ENCODE measurements at regions not wholly inside any gene's neighbourhood (a gene's known extent, or its start where the extent isn't known, plus 50 kb on each side); places are given as distances from the start of the nearest gene placed in this dataset.
"Not testable (repeated sequence)": the region's sequence is repeated elsewhere in the genome, so short reads cannot be mapped to it uniquely, and the experiment has no call there.

- Histone ChIP-seq H3K9ac (ENCODE audit: low read length) (no peak overlapping the region), H3K9me3 (ENCODE audit: low read length) (no peaks in the 10 kb centered on the region), H3K4me1 (ENCODE audit: insufficient read depth, low read length) (no peaks in the 10 kb centered on the region), H3K27ac (ENCODE audit: low read depth, low read length) (no peak overlapping the region), H3K27me3 (ENCODE audit: control insufficient read depth in 1 of 2, insufficient read depth in 2 of 2, low read length in 2 of 2) (no peaks in the 10 kb centered on the region), H3K4me3 (ENCODE audit: low read depth in 1 of 2, low read length in 2 of 2) (no peak overlapping the region), H3K36me3 (ENCODE audit: insufficient read depth, low read length) (no peaks in the 10 kb centered on the region)
Observed at GRCh38 chr5:18686253-18686652, 1052.0 kb downstream of the TAF11L14 start.

- Histone ChIP-seq H3K4me1 (ENCODE audit: insufficient read depth, low read length) (no peaks in the 10 kb centered on the region), H3K4me3 (ENCODE audit: low read depth in 1 of 2, low read length in 2 of 2) (no peak overlapping the region), H3K9ac (ENCODE audit: low read length) (no peak overlapping the region), H3K36me3 (ENCODE audit: insufficient read depth, low read length) (no peaks in the 10 kb centered on the region), H3K9me3 (ENCODE audit: low read length) (no peaks in the 10 kb centered on the region), H3K27me3 (ENCODE audit: control insufficient read depth in 1 of 2, insufficient read depth in 2 of 2, low read length in 2 of 2) (no peaks in the 10 kb centered on the region), H3K27ac (ENCODE audit: low read depth, low read length) (no peak overlapping the region)
Observed at GRCh38 chr5:18687429-18687828, 1053.2 kb downstream of the TAF11L14 start.

- Histone ChIP-seq H3K9me3 (ENCODE audit: low read length) (no peaks in the 10 kb centered on the region), H3K27me3 (ENCODE audit: control insufficient read depth in 1 of 2, insufficient read depth in 2 of 2, low read length in 2 of 2) (no peaks in the 10 kb centered on the region), H3K4me1 (ENCODE audit: insufficient read depth, low read length) (no peaks in the 10 kb centered on the region), H3K9ac (ENCODE audit: low read length) (no peak overlapping the region), H3K27ac (ENCODE audit: low read depth, low read length) (no peak overlapping the region), H3K36me3 (ENCODE audit: insufficient read depth, low read length) (no peaks in the 10 kb centered on the region), H3K4me3 (ENCODE audit: low read depth in 1 of 2, low read length in 2 of 2) (no peak overlapping the region)
Observed at GRCh38 chr5:18699681-18700080, 1065.4 kb downstream of the TAF11L14 start.

GRCh38 chr5:18702821-18703220 lies 1068.6 kb downstream of the TAF11L14 start:
- no peak overlapping the region for H3K27ac ChIP-seq (ENCODE audit: low read depth, low read length)

GRCh38 chr5:18712936-18713485 lies 1078.8 kb downstream of the TAF11L14 start:
- H3K27me3 ChIP-seq (ENCODE audit: control insufficient read depth in 1 of 2, insufficient read depth in 2 of 2, low read length in 2 of 2): no peaks in the 10 kb centered on the region
- H3K4me3 ChIP-seq (ENCODE audit: low read depth in 1 of 2, low read length in 2 of 2): no peak overlapping the region
- H3K4me1 ChIP-seq (ENCODE audit: insufficient read depth, low read length): no peaks in the 10 kb centered on the region
- H3K9me3 ChIP-seq (ENCODE audit: low read length): no peaks in the 10 kb centered on the region
- no peak overlapping the region for H3K27ac ChIP-seq (ENCODE audit: low read depth, low read length)
- H3K36me3 ChIP-seq (ENCODE audit: insufficient read depth, low read length): no peaks in the 10 kb centered on the region
- H3K9ac ChIP-seq (ENCODE audit: low read length): no peak overlapping the region

More at GRCh38 chr5:18702821-18703220, 1068.6 kb downstream of the TAF11L14 start:
- Histone ChIP-seq H3K9ac (ENCODE audit: low read length) (no peak overlapping the region), H3K4me3 (ENCODE audit: low read depth in 1 of 2, low read length in 2 of 2) (no peak overlapping the region), H3K9me3 (ENCODE audit: low read length) (no peaks in the 10 kb centered on the region), H3K4me1 (ENCODE audit: insufficient read depth, low read length) (no peaks in the 10 kb centered on the region), H3K27me3 (ENCODE audit: control insufficient read depth in 1 of 2, insufficient read depth in 2 of 2, low read length in 2 of 2) (no peaks in the 10 kb centered on the region), H3K36me3 (ENCODE audit: insufficient read depth, low read length) (no peaks in the 10 kb centered on the region)

GRCh38 chr5:18720002-18720401 lies 1085.7 kb downstream of the TAF11L14 start:
- Histone ChIP-seq H3K4me3 (ENCODE audit: low read depth in 1 of 2, low read length in 2 of 2) (no peak overlapping the region), H3K36me3 (ENCODE audit: insufficient read depth, low read length) (no peaks in the 10 kb centered on the region), H3K9me3 (ENCODE audit: low read length) (no peaks in the 10 kb centered on the region)

GRCh38 chr5:18732556-18733479 lies 1098.6 kb downstream of the TAF11L14 start:
- no peaks in the 10 kb centered on the region for H3K27me3 ChIP-seq (ENCODE audit: control insufficient read depth in 1 of 2, insufficient read depth in 2 of 2, low read length in 2 of 2)
- H3K4me1 ChIP-seq (ENCODE audit: insufficient read depth, low read length): no peaks in the 10 kb centered on the region
- H3K27ac ChIP-seq (ENCODE audit: low read depth, low read length): no peak overlapping the region
- H3K9me3 ChIP-seq (ENCODE audit: low read length): no peaks in the 10 kb centered on the region
- no peak overlapping the region for H3K4me3 ChIP-seq (ENCODE audit: low read depth in 1 of 2, low read length in 2 of 2)
- H3K9ac ChIP-seq (ENCODE audit: low read length): no peak overlapping the region
- H3K36me3 ChIP-seq (ENCODE audit: insufficient read depth, low read length): no peaks in the 10 kb centered on the region

More at GRCh38 chr5:18720002-18720401, 1085.7 kb downstream of the TAF11L14 start:
- no peaks in the 10 kb centered on the region for H3K4me1 ChIP-seq (ENCODE audit: insufficient read depth, low read length)
- H3K9ac ChIP-seq (ENCODE audit: low read length): no peak overlapping the region
- H3K27ac ChIP-seq (ENCODE audit: low read depth, low read length): no peak overlapping the region
- no peaks in the 10 kb centered on the region for H3K27me3 ChIP-seq (ENCODE audit: control insufficient read depth in 1 of 2, insufficient read depth in 2 of 2, low read length in 2 of 2)

- no peaks in the 10 kb centered on the region for H3K4me1 ChIP-seq (ENCODE audit: insufficient read depth, low read length)
- no peak overlapping the region for H3K27ac ChIP-seq (ENCODE audit: low read depth, low read length)
- H3K9ac ChIP-seq (ENCODE audit: low read length): no peak overlapping the region
- no peaks in the 10 kb centered on the region for H3K36me3 ChIP-seq (ENCODE audit: insufficient read depth, low read length)
- H3K9me3 ChIP-seq (ENCODE audit: low read length): no peaks in the 10 kb centered on the region
- H3K4me3 ChIP-seq (ENCODE audit: low read depth in 1 of 2, low read length in 2 of 2): no peak overlapping the region
- H3K27me3 ChIP-seq (ENCODE audit: control insufficient read depth in 1 of 2, insufficient read depth in 2 of 2, low read length in 2 of 2): no peaks in the 10 kb centered on the region
Observed at GRCh38 chr5:18736051-18736398, 1101.8 kb downstream of the TAF11L14 start.

GRCh38 chr5:18736736-18737135 lies 1102.5 kb downstream of the TAF11L14 start:
- H3K36me3 ChIP-seq (ENCODE audit: insufficient read depth, low read length); H3K4me3 ChIP-seq (ENCODE audit: low read depth in 1 of 2, low read length in 2 of 2); H3K9ac ChIP-seq (ENCODE audit: low read length); H3K27ac ChIP-seq (ENCODE audit: low read depth, low read length); H3K9me3 ChIP-seq (ENCODE audit: low read length); H3K4me1 ChIP-seq (ENCODE audit: insufficient read depth, low read length); H3K27me3 ChIP-seq (ENCODE audit: control insufficient read depth in 1 of 2, insufficient read depth in 2 of 2, low read length in 2 of 2): not testable (repeated sequence)

GRCh38 chr5:18740301-18740700 lies 1106.0 kb downstream of the TAF11L14 start:
- Histone ChIP-seq H3K36me3 (ENCODE audit: insufficient read depth, low read length) (no peaks in the 10 kb centered on the region), H3K9me3 (ENCODE audit: low read length) (no peaks in the 10 kb centered on the region), H3K27ac (ENCODE audit: low read depth, low read length) (no peak overlapping the region), H3K4me3 (ENCODE audit: low read depth in 1 of 2, low read length in 2 of 2) (no peak overlapping the region), H3K9ac (ENCODE audit: low read length) (no peak overlapping the region), H3K4me1 (ENCODE audit: insufficient read depth, low read length) (no peaks in the 10 kb centered on the region), H3K27me3 (ENCODE audit: control insufficient read depth in 1 of 2, insufficient read depth in 2 of 2, low read length in 2 of 2) (no peaks in the 10 kb centered on the region)

- no peak overlapping the region for H3K9ac ChIP-seq (ENCODE audit: low read length)
- no peaks in the 10 kb centered on the region for H3K36me3 ChIP-seq (ENCODE audit: insufficient read depth, low read length)
- H3K4me1 ChIP-seq (ENCODE audit: insufficient read depth, low read length): no peaks in the 10 kb centered on the region
- H3K27me3 ChIP-seq (ENCODE audit: control insufficient read depth in 1 of 2, insufficient read depth in 2 of 2, low read length in 2 of 2): no peaks in the 10 kb centered on the region
- H3K27ac ChIP-seq (ENCODE audit: low read depth, low read length): no peak overlapping the region
- H3K4me3 ChIP-seq (ENCODE audit: low read depth in 1 of 2, low read length in 2 of 2): no peak overlapping the region
- H3K9me3 ChIP-seq (ENCODE audit: low read length): no peaks in the 10 kb centered on the region
Observed at GRCh38 chr5:18742830-18743229, 1108.6 kb downstream of the TAF11L14 start.

GRCh38 chr5:18744441-18744840 lies 1110.2 kb downstream of the TAF11L14 start:
- H3K4me1 ChIP-seq (ENCODE audit: insufficient read depth, low read length): no peaks in the 10 kb centered on the region
- no peaks in the 10 kb centered on the region for H3K27me3 ChIP-seq (ENCODE audit: control insufficient read depth in 1 of 2, insufficient read depth in 2 of 2, low read length in 2 of 2)
- H3K9me3 ChIP-seq (ENCODE audit: low read length): no peaks in the 10 kb centered on the region
- H3K27ac ChIP-seq (ENCODE audit: low read depth, low read length): no peak overlapping the region
- no peak overlapping the region for H3K9ac ChIP-seq (ENCODE audit: low read length)
- H3K36me3 ChIP-seq (ENCODE audit: insufficient read depth, low read length): no peaks in the 10 kb centered on the region
- H3K4me3 ChIP-seq (ENCODE audit: low read depth in 1 of 2, low read length in 2 of 2): no peak overlapping the region

All from muscle layer of colon (tissue), 2 donors.